HCT116 (cell line): ENCODE measurements at regions not wholly inside any gene's neighbourhood (a gene's known extent, or its start where the extent isn't known, plus 50 kb on each side); places are given as distances from the start of the nearest gene placed in this dataset.

Source experiments
- ATAC-seq: fragments of 200-7000 bp; cut with Tn5 transposase; 2 replicates; pipeline ENCODE4 v1.9.1; 2020; ENCODE audit warnings: mild to moderate bottlenecking, moderate library complexity
- BruUV-seq: library from RNA; stranded (reverse); fragments of 400-500 nt; replicated peaks from 2 replicates; lab custom pipeline; 2021; lab: Mats Ljungman, UMichigan
- CTCF ChIA-PET: fragments of 300-600 bp; sonication (Branson Sonifier 250); formaldehyde crosslinking; loops from one replicate; lab custom pipeline; 2021; ENCODE audit warnings: antibody characterized with exemption; lab: Charles Lee
- POLR2A ChIA-PET: fragments of 300-600, 350-600 bp; sonication (Branson Sonifier 250); formaldehyde crosslinking; loops from one replicate; lab custom pipeline; 2021; ENCODE audit warnings: antibody characterized with exemption; lab: Charles Lee
- RAD21 ChIA-PET, 2 experiments: fragments of 300-600 bp; sonication (Branson Sonifier 250); formaldehyde crosslinking; loops; one replicate each; lab custom pipeline; 2023; ENCODE audit warnings: low total read pairs in 2 of 2; ENCODE audit not compliant: uncharacterized antibody in 2 of 2, unreplicated experiment in 2 of 2, low non-redundant PET in 1 of 2; lab: Charles Lee
- DNase-seq: peaks from one replicate; pipeline ENCODE4 v3.0.0-alpha.2; 2010; ENCODE audit warnings: low read depth, low spot score
- H2AFZ ChIP-seq: fragments of 200-600 bp; shearing (Covaris generic), sonication (generic); 2 replicates; pipeline ENCODE4 v1.6.1; 2017; ENCODE audit warnings: low read depth, mixed run types, mixed read lengths, antibody characterized with exemption, low read length; ENCODE audit not compliant: poor library complexity, severe bottlenecking
- H3K27ac ChIP-seq: 2 replicates; pipeline ENCODE4 v1.5.1; 2012; ENCODE audit warnings: low read depth, low read length
- H3K27me3 ChIP-seq: fragments of 200-600 bp; sonication (generic); 2 replicates; pipeline ENCODE4 v1.6.1; 2016; ENCODE audit warnings: mixed run types, low read length, mixed read lengths; ENCODE audit not compliant: insufficient read depth
- H3K36me3 ChIP-seq, 2 experiments: fragments of 200-500 bp in 1 of 2; fragments of 200-600 bp in 1 of 2; sonication (Bioruptor generic) in 1 of 2; sonication (generic) in 1 of 2; 2 replicates each; pipeline versions ENCODE4 v1.5.1 to v1.6.1; 2014 to 2016; ENCODE audit warnings: low read length in 2 of 2, inconsistent platforms in 1 of 2, mixed read lengths in 1 of 2, mixed run types in 1 of 2; ENCODE audit not compliant: insufficient read depth in 2 of 2, control insufficient read depth in 1 of 2
- H3K4me1 ChIP-seq, 2 experiments: fragments of 200-600 bp in 1 of 2; sonication (generic) in 1 of 2; 2 replicates each; pipeline versions ENCODE4 v1.5.1 to v1.6.1; 2012 to 2017; ENCODE audit warnings: low read length in 2 of 2, inconsistent platforms in 1 of 2, mild to moderate bottlenecking in 1 of 2, mixed read lengths in 1 of 2, mixed run types in 1 of 2, moderate library complexity in 1 of 2; ENCODE audit not compliant: insufficient read depth in 2 of 2, control insufficient read depth in 1 of 2
- H3K4me2 ChIP-seq: fragments of 200-600 bp; sonication (generic); 2 replicates; pipeline ENCODE4 v1.6.1; 2017; ENCODE audit warnings: mixed run types, low read length, mixed read lengths
- H3K4me3 ChIP-seq, 2 experiments: fragments of 200-600 bp in 1 of 2; sonication (generic) in 1 of 2; replicated peaks in 1 of 2; 2 replicates each; pipeline ENCODE4 v1.5.1; 2011 to 2016; ENCODE audit warnings: low read length in 2 of 2, control low read depth in 1 of 2, low read depth in 1 of 2, mild to moderate bottlenecking in 1 of 2, mixed read lengths in 1 of 2, mixed run types in 1 of 2
- H3K79me2 ChIP-seq: fragments of 200-600 bp; sonication (generic); 2 replicates; pipeline ENCODE4 v1.6.1; 2017; ENCODE audit warnings: mild to moderate bottlenecking, mixed run types, low read length, moderate library complexity, mixed read lengths; ENCODE audit not compliant: insufficient read depth
- H3K9ac ChIP-seq: fragments of 200-600 bp; sonication (generic); 2 replicates; pipeline ENCODE4 v1.6.1; 2016; ENCODE audit warnings: low read length, mixed read lengths
- H3K9me2 ChIP-seq: fragments of 200-600 bp; sonication (generic), shearing (Covaris generic); 2 replicates; pipeline ENCODE4 v1.6.1; 2017; ENCODE audit warnings: mixed run types, mild to moderate bottlenecking, moderate library complexity; ENCODE audit not compliant: insufficient read depth
- H3K9me3 ChIP-seq, 2 experiments: fragments of 200-500 bp in 1 of 2; fragments of 200-600 bp in 1 of 2; sonication (Bioruptor generic) in 1 of 2; sonication (generic) in 1 of 2; 2 replicates each; pipeline ENCODE4 v1.6.1; 2014 to 2017; ENCODE audit warnings: low read length in 2 of 2, mixed read lengths in 2 of 2, inconsistent platforms in 1 of 2, low read depth in 1 of 2, mild to moderate bottlenecking in 1 of 2, mixed run types in 1 of 2, moderate library complexity in 1 of 2; ENCODE audit not compliant: control insufficient read depth in 1 of 2, insufficient read depth in 1 of 2
- H4K20me1 ChIP-seq: fragments of 200-600 bp; sonication (generic), shearing (Covaris generic); 2 replicates; pipeline ENCODE4 v1.6.1; 2017; ENCODE audit warnings: mixed run types, mild to moderate bottlenecking, moderate library complexity; ENCODE audit not compliant: insufficient read depth
- ATF3 ChIP-seq: IDR thresholded peaks from 2 replicates; pipeline ENCODE4 v1.6.1; 2012
- CBX3 ChIP-seq: IDR thresholded peaks from 2 replicates; pipeline ENCODE4 v1.6.1; 2012; ENCODE audit warnings: low read depth
- CEBPB ChIP-seq: IDR thresholded peaks from 2 replicates; pipeline ENCODE4 v1.6.1; 2012; ENCODE audit warnings: low read depth
- CTCF ChIP-seq, 3 experiments: fragments of 200-600 bp in 1 of 3; sonication (generic) in 1 of 3; IDR thresholded peaks in 2 of 3; conservative IDR thresholded peaks in 1 of 3; 2 replicates each; pipeline ENCODE4 v1.5.1; 2012 to 2017; ENCODE audit warnings: low read depth in 2 of 3, low read length in 2 of 3, antibody characterized with exemption in 1 of 3, borderline replicate concordance in 1 of 3, control low read depth in 1 of 3, mild to moderate bottlenecking in 1 of 3, mixed read lengths in 1 of 3, mixed run types in 1 of 3, moderate library complexity in 1 of 3; ENCODE audit not compliant: insufficient read depth in 1 of 3
- EZH2 ChIP-seq: fragments of 200-600 bp; sonication (generic); IDR thresholded peaks from 2 replicates; pipeline ENCODE4 v1.6.1; 2017; ENCODE audit warnings: antibody characterized with exemption, mixed run types
- EZH2phosphoT487 ChIP-seq: fragments of 200-600 bp; IDR thresholded peaks from 2 replicates; pipeline ENCODE4 v1.6.1; 2018; ENCODE audit warnings: antibody characterized with exemption, borderline replicate concordance
- FOSL1 ChIP-seq: IDR thresholded peaks from 2 replicates; pipeline ENCODE4 v1.6.1; 2012; ENCODE audit warnings: low read depth
- JUND ChIP-seq: IDR thresholded peaks from 2 replicates; pipeline ENCODE4 v1.6.1; 2012
- POLR2A ChIP-seq: IDR thresholded peaks from 2 replicates; pipeline ENCODE4 v1.7.0; 2011; ENCODE audit warnings: borderline replicate concordance; ENCODE audit not compliant: insufficient read depth, insufficient read length; ENCODE audit errors: extremely low read depth
- RAD21 ChIP-seq: IDR thresholded peaks from 2 replicates; pipeline ENCODE4 v1.6.1; 2012; ENCODE audit warnings: low read depth, mild to moderate bottlenecking
- SIN3A ChIP-seq: IDR thresholded peaks from 2 replicates; pipeline ENCODE4 v1.6.1; 2012; ENCODE audit warnings: low read depth
- SP1 ChIP-seq: IDR thresholded peaks from 2 replicates; pipeline ENCODE4 v1.6.1; 2012; ENCODE audit warnings: low read depth
- YY1 ChIP-seq: IDR thresholded peaks from 2 replicates; pipeline ENCODE4 v1.6.1; 2011; ENCODE audit warnings: low read length, low read depth, moderate library complexity, mild to moderate bottlenecking; ENCODE audit not compliant: insufficient replicate concordance; ENCODE audit errors: extremely low read depth
- ZBTB33 ChIP-seq: IDR thresholded peaks from 2 replicates; pipeline ENCODE4 v1.6.1; 2011; ENCODE audit warnings: mild to moderate bottlenecking, low read length, moderate library complexity; ENCODE audit not compliant: insufficient replicate concordance; ENCODE audit errors: extremely low read depth
- ZFX ChIP-seq: fragments of 450-650 bp; IDR thresholded peaks from 2 replicates; pipeline ENCODE4 v1.6.1; 2017
- ZNF274 ChIP-seq: fragments of 200-500 bp; sonication (Bioruptor generic); IDR thresholded peaks from 2 replicates; pipeline ENCODE4 v1.6.1; 2014; ENCODE audit warnings: mild to moderate bottlenecking, low read depth, low read length, inconsistent platforms
- intact Hi-C: fragments of 100-400 bp; cut with micrococcal nuclease; formaldehyde crosslinking; loops from 2 replicates; pipeline ENCODE4 v1.10.0; 2022

- ATAC-seq (no peak), DNase-seq (no peak)
- no peak for TF ChIP-seq POLR2A
- no peak for TF ChIP-seq FOSL1
- no peak for TF ChIP-seq ZNF274
- no peak for TF ChIP-seq YY1
- TF ChIP-seq JUND, result no peak
- BruUV-seq, result no TSS peak
- Histone ChIP-seq H3K9me3 (no peaks in the 10 kb centered on the region), H3K4me3 (no peak overlapping the region), H3K27ac (no peak overlapping the region), H3K79me2 (no peaks in the 10 kb centered on the region), H3K4me1 (no peaks in the 10 kb centered on the region), H3K4me2 (no peak overlapping the region), H3K27me3 (no peaks in the 10 kb centered on the region), H3K36me3 (no peaks in the 10 kb centered on the region), H4K20me1 (no peaks in the 10 kb centered on the region), H2AFZ (no peak overlapping the region), H3K9me2 (no peaks in the 10 kb centered on the region), H3K9ac (no peak overlapping the region)
- ChIA-PET CTCF (no interaction called here), POLR2A (no interaction called here), RAD21 (no interaction called here)
- intact Hi-C loops, result no loop called here
Observed at GRCh38 chr15:31579282-31579681, 252.6 kb downstream of the KLF13 start.

- Histone ChIP-seq H3K9me3 (no peaks in the 10 kb centered on the region), H2AFZ (no peak overlapping the region), H3K4me2 (no peak overlapping the region), H3K4me1 (no peaks in the 10 kb centered on the region), H3K27me3 (0 out of 2 replicates have a peak, but pooled peaks cover 1% of the 10 kb centered on the region), H4K20me1 (no peaks in the 10 kb centered on the region), H3K4me3 (no peak overlapping the region), H3K79me2 (no peaks in the 10 kb centered on the region), H3K9me2 (no peaks in the 10 kb centered on the region), H3K36me3 (no peaks in the 10 kb centered on the region), H3K9ac (no peak overlapping the region), H3K27ac (no peak overlapping the region)
- intact Hi-C loops, result no loop called here
- BruUV-seq, result no TSS peak
- ChIA-PET RAD21 (no interaction called here), POLR2A (no interaction called here), CTCF (no interaction called here)
- TF ChIP-seq SP1 (no peak), RAD21 (no peak), ATF3 (no peak), ZFX (no peak), ZNF274 (no peak), JUND (no peak), POLR2A (no peak), EZH2phosphoT487 (no peak), CBX3 (no peak), ZBTB33 (no peak), CEBPB (no peak), EZH2 (no peak), SIN3A (no peak), YY1 (no peak), CTCF (IDR thresholded peaks at IDR 0.05 in 2 of 3, conservative IDR thresholded peaks at IDR 0.05 in 1 of 3; ENCODE audit: borderline replicate concordance in 1 of 3, insufficient read depth in 1 of 3, low read depth in 2 of 3, low read length in 2 of 3) (no peak)
- DNase-seq, result no peak
- ATAC-seq, result no peak
Observed at GRCh38 chr15:31579976-31580375, 253.3 kb downstream of the KLF13 start.
